NCI-H1930 (cell line): ENCODE measurements at regions not wholly inside any gene's neighbourhood (a gene's known extent, or its start where the extent isn't known, plus 50 kb on each side); places are given as distances from the start of the nearest gene placed in this dataset.

Experiments
- DNase-seq, 2 experiments: peaks; one replicate each; lab custom pipeline; 2025; lab: John Stamatoyannopoulos, UW

DNA sequence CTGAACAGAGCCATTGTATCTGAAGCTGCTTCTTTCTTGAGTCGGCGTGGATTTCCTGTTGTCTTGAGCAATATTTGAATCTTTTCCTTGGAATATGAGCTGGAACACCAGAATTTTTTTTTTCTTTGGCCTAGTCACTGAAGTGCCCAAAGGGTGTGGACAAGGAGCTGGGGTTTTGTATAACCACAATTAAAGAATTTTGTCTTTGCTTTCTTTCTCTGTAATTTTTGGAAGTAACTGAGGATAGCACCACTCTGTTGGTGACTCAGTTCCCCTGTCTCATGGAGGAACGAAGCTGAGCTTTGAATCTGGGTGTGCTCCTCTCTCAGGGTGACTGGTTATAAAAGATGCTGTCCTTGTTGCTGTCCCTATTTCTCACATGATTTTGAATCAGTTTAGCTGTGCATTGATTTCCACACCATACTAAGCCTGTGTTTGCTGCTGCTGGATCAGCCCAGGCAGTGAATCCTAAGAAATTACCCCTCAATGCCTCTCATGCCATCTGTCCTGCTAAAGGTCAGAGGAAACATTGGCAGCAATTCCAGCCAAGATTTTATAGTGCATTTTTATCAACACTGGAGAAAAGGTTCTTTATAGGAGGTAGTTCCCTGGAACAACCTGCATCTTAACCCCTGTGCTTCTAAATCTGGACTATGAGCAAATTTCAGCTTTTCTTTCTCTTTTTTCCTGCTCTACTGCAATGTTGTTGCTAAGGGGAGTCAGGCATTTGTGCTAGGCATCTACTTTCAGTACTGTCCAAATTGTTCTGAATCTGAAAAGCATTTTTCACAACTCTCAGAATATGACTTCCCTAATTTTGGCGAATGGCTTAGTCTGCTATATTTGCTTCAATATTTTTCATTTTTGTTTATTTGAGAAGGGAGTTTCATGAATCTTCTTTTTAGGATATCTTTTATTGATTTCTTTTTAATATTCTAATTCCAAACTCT, 540.8 kb downstream of the SOX6 start:
- DNase-seq: no peak

DNA sequence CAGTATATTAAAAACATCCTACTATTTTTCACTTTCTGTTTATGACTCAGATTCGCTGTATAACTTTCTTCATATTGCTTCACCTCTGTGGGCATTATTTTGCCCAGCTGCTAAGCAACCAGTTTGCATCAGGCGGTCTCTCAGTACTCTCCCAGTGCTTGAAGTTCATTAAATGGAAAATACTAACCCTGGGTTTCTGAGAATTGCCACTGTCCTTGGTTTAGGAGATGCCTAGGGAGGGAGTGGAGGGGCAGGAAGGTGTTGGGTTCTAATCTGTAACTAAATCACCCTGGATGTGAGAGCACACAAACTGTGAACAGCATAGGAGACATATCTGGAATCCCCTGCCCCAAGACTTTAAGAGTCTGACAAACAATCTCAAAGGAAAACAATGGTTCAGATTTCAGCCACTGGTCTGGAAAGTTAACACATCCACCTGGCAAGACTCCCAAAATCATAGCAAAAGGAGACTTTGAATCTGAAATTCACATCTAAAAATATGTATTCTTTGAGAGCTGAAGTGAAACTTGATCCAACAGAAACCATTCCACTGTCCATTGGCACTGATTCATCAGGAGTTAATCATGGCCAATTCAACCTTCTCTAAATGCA, 540.0 kb downstream of the SOX6 start:
- DNase-seq: no peak

DNA sequence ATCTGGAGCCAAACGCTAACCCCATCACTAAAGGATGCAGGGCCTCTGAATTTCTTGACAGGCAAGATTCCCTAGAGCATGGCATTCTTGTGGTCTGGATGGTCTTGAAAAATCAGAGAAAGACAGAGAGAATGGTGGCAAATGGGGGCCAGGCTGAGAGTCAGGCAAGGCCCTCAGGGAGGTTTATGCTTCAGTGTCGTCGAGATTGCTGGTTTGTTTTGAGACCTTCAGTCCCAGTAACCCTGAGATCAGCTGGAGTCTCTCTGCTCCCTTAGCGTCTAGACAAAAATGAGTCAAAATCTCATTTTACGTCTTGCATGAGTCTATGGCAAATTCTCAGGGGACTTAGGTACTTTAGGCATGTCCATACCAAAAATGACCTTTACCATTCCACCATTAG, 539.3 kb downstream of the SOX6 start:
- no peak for DNase-seq

GRCh38 chr11:15818132-15818842, 538.1 kb downstream of the SOX6 start:
- DNase-seq: no peak

GRCh38 chr11:15819679-15820286, 536.6 kb downstream of the SOX6 start:
- peak; percentile 16 to 32 for DNase-seq

GRCh38 chr11:15821451-15821850, 534.9 kb downstream of the SOX6 start:
- DNase-seq: no peak

GRCh38 chr11:15824060-15824459, 532.3 kb downstream of the SOX6 start:
- no peak for DNase-seq

- DNase-seq: no peak
Measured at GRCh38 chr11:15825976-15826650, 530.2 kb downstream of the SOX6 start.

GRCh38 chr11:15826826-15827225, 529.5 kb downstream of the SOX6 start:
- peak in 1 of 2 experiments; percentile 16 for DNase-seq

DNA sequence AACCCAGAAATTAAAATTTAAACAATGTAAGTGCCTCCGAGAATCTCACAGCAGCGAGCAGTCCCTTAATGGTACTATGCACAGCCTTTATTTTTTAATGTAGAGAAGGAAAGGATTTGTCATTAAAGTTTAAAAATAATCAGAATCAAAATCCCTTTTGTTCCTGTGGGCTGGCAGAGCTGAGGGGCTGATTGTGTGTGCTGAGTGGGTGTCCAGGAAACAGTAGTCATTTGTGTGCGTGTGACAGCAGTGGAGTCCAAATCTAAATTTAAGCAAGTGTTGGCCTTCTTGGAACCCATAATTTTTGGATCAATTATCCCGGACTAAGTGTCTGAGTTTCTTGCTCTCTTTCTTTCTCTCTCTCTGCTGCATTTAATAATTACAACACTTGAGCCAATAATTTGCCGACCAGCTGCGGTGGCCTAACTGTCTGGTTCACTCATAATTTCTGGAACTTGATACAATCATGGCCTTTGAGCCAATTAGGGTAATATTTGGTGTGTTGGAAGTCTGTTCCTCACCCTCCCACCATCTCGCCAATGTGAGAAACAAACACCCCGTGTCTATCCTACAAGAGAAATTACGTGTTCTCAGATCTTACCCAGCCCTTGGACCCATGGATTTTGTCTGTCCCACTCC, 528.0 kb downstream of the SOX6 start:
- DNase-seq: no peak

- DNase-seq: no peak
Measured at GRCh38 chr11:15829312-15829711, 527.0 kb downstream of the SOX6 start.

DNA sequence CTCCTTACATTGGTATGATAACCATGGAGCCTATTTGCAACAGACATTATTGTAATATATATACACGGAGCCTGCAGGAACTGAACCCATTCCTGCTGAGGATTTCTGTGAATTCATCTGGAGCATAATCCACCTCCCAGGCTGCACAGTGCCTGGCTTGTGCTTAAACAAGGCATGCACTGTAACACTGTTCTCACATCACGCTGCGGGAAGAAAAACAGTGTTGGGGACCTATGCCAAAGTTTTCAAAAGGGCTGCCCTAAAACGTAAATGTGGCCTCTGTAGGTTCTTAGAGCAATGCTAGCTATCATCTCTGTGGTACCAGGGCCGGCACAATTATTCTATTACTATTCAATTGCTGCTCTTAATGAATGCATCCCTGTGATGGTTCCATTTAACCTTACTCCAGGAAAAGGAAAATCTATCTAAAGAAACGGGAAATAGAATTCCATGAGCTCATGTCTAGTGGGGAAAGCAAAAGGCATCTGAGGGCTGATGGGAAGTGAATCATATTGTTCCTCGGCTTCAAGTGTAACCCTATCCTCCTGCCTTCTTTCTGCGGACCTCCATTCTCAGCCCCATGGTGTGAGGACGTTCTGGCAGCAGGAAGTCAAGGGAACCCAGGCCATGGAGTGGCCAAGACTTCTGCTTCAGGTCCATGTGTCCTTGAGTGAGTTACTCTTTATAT, 525.5 kb downstream of the SOX6 start:
- DNase-seq: no peak

GRCh38 chr11:15835788-15836411, 520.4 kb downstream of the SOX6 start:
- DNase-seq: no peak

GRCh38 chr11:15836795-15837194, 519.6 kb downstream of the SOX6 start:
- no peak for DNase-seq

DNA sequence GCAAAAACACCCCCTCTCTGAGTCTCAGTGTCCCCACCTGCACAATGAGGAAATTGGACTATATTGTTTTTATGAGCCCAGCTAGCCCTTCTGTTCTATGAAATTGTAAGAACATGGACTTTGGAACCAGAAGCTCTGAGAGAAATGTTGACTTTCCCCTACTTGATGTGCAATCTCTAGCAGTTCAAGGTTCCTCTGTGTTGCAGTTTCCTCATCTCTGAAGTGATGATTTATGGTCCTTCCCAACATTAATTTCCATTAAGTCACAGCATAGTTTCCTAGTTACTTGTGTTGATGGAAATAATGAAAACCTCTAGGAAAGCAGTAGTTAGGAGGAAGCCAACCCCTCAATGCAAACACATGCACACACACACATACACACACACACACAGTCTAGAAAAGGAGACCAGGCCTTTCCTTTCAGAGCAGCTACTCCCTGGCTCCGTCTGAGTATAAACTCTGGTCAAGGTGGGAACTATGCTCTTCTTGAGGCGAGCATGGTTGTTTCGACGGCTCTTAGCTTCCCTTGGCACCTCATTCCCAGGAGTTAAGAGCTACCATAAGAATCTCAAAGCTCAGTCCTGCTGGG, 518.4 kb downstream of the SOX6 start:
- DNase-seq: no peak

DNA sequence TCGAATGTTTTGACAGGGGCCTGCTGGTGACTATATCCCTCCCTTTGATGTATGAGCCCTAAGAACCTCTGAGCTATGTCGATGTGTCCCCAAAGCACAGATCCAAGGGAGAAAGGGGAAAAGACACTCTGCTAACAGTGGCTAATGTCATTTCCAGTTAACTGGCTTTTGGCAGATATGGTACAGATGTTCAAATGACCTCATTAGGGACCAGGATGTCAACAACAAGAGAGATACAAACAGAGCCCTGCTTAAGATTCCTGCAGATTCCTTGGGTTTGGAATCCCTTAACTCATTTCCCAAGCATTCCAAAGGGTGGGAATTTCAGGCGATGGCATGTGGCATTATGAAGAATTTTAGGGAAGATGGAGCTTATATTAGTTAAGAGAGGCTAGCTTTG, 517.3 kb downstream of the SOX6 start:
- no peak for DNase-seq

- DNase-seq: no peak
Measured at GRCh38 chr11:15840966-15841365, 515.4 kb downstream of the SOX6 start.

GRCh38 chr11:15841931-15842740, 514.2 kb downstream of the SOX6 start:
- no peak for DNase-seq

DNA sequence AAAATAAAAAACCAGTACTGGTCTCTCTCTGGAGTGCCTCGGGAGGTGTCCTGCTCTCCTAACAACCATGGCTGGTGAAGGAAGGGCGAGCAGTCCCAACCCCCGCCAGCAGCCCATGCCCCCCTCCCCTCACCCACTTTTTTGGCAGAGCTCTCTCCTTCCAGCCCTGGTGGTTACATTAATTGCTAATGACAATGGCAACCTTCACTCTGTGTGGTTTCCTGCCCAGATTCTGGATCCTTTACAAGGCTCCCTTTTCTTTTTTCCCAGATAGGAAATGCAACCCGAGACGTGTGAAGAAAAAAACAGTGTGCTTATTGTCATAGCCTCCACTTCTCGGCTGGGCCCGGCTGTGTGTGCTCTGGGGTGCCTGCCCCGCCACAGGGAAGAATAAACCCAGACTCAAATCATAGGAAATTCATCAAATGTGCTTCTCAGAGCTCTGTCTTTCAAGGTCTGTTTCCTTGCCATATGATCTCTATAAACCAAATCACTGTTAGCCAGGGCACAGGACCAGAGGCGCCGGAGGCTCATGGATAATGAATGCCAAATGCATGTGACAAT, 513.0 kb downstream of the SOX6 start:
- DNase-seq: no peak
